MM.1S (cell line): ENCODE measurements at regions not wholly inside any gene's neighbourhood (a gene's known extent, or its start where the extent isn't known, plus 50 kb on each side); places are given as distances from the start of the nearest gene placed in this dataset.

Source experiments
- DNase-seq: peaks from one replicate; pipeline ENCODE4 v3.0.0-alpha.2; 2015
- H2AFZ ChIP-seq: fragments of 300-600 bp; sonication (generic); 2 replicates; pipeline ENCODE4 v1.6.0; 2016; ENCODE audit warnings: antibody characterized with exemption, low read length
- H3F3A ChIP-seq: fragments of 300-600 bp; sonication (generic); 2 replicates; pipeline ENCODE4 v1.6.1; 2016; ENCODE audit warnings: mild to moderate bottlenecking, antibody characterized with exemption, low read length, moderate library complexity, mixed read lengths; ENCODE audit not compliant: insufficient read depth
- H3K27ac ChIP-seq: fragments of 300-600 bp; sonication (generic); 2 replicates; pipeline ENCODE4 v1.5.1; 2016; ENCODE audit warnings: mild to moderate bottlenecking, low read length
- H3K27me3 ChIP-seq: fragments of 300-600 bp; sonication (generic); replicated peaks from 2 replicates; pipeline ENCODE4 v1.6.0; 2016; ENCODE audit warnings: low read length; ENCODE audit not compliant: insufficient read depth
- H3K36me3 ChIP-seq: fragments of 300-600 bp; sonication (generic); replicated peaks from 2 replicates; pipeline ENCODE4 v1.6.1; 2016; ENCODE audit warnings: mild to moderate bottlenecking, low read length, mixed read lengths; ENCODE audit not compliant: insufficient read depth
- H3K4me1 ChIP-seq: fragments of 300-600 bp; sonication (generic); 2 replicates; pipeline ENCODE4 v1.6.1; 2016; ENCODE audit warnings: low read length, mixed read lengths
- H3K4me2 ChIP-seq: fragments of 300-600 bp; sonication (generic); 2 replicates; pipeline ENCODE4 v1.6.0; 2016; ENCODE audit warnings: low read depth, low read length
- H3K4me3 ChIP-seq: fragments of 300-600 bp; sonication (generic); 2 replicates; pipeline ENCODE4 v1.5.1; 2016; ENCODE audit warnings: low read length, mixed read lengths
- H3K79me2 ChIP-seq: fragments of 300-600 bp; sonication (generic); 2 replicates; pipeline ENCODE4 v1.6.1; 2016; ENCODE audit warnings: mixed run types, low read length, mixed read lengths
- H3K9ac ChIP-seq: fragments of 300-600 bp; sonication (generic); 2 replicates; pipeline ENCODE4 v1.6.1; 2016; ENCODE audit warnings: low read length, mixed read lengths
- H3K9me2 ChIP-seq: fragments of 300-600 bp; sonication (generic); replicated peaks from 2 replicates; pipeline ENCODE4 v1.6.1; 2016; ENCODE audit warnings: mild to moderate bottlenecking, low read length, mixed read lengths; ENCODE audit not compliant: insufficient read depth
- H3K9me3 ChIP-seq: fragments of 300-600 bp; sonication (generic); replicated peaks from 2 replicates; pipeline ENCODE4 v1.6.1; 2016; ENCODE audit warnings: mild to moderate bottlenecking, low read length, mixed read lengths; ENCODE audit not compliant: insufficient read depth
- H4K20me1 ChIP-seq: fragments of 300-600 bp; sonication (generic); 2 replicates; pipeline ENCODE4 v1.6.1; 2016; ENCODE audit warnings: mild to moderate bottlenecking, low read length, moderate library complexity, mixed read lengths; ENCODE audit not compliant: insufficient read depth
- EZH2 ChIP-seq: fragments of 300-600 bp; sonication (generic); optimal IDR thresholded peaks from 2 replicates; pipeline ENCODE3; 2017; ENCODE audit warnings: low read depth, mild to moderate bottlenecking, antibody characterized with exemption, low read length, mixed read lengths
- EZH2phosphoT487 ChIP-seq: fragments of 300-600 bp; sonication (generic); IDR thresholded peaks from 2 replicates; pipeline ENCODE4 v1.6.1; 2018; ENCODE audit warnings: antibody characterized with exemption, low read length
- TF ChIP-seq, protein P1 (sequence below): fragments of 300-600 bp; sonication (generic); IDR thresholded peaks from 2 replicates; pipeline ENCODE4 v1.5.1; 2016; ENCODE audit warnings: antibody characterized with exemption, low read length, mixed read lengths

DNA sequence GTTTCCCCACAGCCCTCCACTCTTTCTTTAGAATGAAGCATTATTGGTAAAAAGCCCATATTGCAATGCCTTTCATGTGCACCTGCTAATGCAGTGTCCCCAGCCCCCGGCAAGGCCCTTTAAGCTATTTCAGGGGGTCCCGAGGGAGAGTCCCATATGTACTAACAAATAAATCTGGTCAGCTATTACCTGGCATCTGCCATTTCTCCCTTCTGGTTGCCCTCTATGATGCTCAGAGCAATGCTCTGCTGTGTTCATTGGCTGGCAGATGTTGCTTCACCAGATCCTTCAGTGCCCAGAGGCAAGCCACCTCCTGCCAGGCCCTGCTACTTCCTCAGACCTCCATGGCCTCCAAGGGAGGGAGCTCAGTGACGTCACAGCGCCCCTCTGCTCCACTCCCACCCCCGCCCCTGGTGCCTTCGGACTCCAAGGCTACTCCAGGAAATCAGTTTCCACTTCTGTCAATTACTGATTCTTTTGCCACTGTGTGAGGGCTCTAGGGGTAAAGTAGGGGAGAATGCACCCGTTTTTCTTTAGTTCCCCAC lies 201.1 kb upstream of the GLRA1 start:
- Histone ChIP-seq H3K9ac (no peak overlapping the region), H3K79me2 (no peaks in the 10 kb centered on the region), H2AFZ (no peak overlapping the region), H3K36me3 (no peaks in the 10 kb centered on the region), H3K27ac (no peak overlapping the region), H3F3A (no peaks in the 10 kb centered on the region), H3K9me3 (no peaks in the 10 kb centered on the region), H3K9me2 (no peaks in the 10 kb centered on the region), H4K20me1 (no peaks in the 10 kb centered on the region), H3K4me1 (no peaks in the 10 kb centered on the region), H3K4me2 (no peak overlapping the region), H3K27me3 (no peaks in the 10 kb centered on the region), H3K4me3 (no peak overlapping the region)
- no peak for DNase-seq
- TF ChIP-seq EZH2: no peak
- TF ChIP-seq EZH2phosphoT487: no peak
- TF ChIP-seq, protein P1, sequence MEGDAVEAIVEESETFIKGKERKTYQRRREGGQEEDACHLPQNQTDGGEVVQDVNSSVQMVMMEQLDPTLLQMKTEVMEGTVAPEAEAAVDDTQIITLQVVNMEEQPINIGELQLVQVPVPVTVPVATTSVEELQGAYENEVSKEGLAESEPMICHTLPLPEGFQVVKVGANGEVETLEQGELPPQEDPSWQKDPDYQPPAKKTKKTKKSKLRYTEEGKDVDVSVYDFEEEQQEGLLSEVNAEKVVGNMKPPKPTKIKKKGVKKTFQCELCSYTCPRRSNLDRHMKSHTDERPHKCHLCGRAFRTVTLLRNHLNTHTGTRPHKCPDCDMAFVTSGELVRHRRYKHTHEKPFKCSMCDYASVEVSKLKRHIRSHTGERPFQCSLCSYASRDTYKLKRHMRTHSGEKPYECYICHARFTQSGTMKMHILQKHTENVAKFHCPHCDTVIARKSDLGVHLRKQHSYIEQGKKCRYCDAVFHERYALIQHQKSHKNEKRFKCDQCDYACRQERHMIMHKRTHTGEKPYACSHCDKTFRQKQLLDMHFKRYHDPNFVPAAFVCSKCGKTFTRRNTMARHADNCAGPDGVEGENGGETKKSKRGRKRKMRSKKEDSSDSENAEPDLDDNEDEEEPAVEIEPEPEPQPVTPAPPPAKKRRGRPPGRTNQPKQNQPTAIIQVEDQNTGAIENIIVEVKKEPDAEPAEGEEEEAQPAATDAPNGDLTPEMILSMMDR: no peak

DNA sequence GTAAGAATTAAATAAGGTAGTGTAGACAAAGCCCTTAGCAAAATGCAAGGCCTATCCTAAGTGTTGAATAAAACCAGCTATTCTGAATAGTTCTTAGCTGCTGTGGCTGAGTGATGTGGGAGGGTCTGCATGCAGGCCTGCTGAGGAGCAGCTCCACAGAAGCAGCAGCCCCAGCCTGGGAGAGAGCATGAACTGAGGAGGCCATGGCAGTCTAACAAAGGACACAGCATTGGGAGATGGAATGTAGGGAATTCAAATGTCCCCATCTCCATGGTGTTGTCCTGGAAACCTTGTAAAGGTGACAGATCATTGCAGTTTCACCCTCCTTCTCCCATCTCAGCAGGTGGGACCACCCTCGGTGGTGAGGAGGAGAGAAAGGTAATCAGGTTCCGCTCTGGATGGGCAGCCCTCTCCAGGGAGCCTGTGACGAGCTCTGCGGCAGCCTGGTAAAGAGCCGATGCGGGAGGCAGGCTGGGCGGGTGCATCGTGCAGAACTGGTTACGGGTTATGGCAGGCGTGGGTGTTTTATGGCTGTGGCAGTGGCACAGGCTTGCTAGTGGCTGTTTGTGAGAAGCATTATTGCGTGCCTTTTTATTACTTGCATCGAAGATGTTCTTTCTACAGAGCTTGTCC lies 199.9 kb upstream of the GLRA1 start:
- no peak overlapping the region for H3K27ac ChIP-seq

GRCh38 chr5:152118676-152119470 lies 194.2 kb upstream of the GLRA1 start:
- H2AFZ ChIP-seq: no peak overlapping the region
- no peak overlapping the region for H3K4me2 ChIP-seq
- H3K9me2 ChIP-seq: no peaks in the 10 kb centered on the region
- DNase-seq: no peak
- no peaks in the 10 kb centered on the region for H3K4me1 ChIP-seq
- H3F3A ChIP-seq: no peaks in the 10 kb centered on the region
- H3K27me3 ChIP-seq: no peaks in the 10 kb centered on the region
- no peak overlapping the region for H3K27ac ChIP-seq
- H3K9me3 ChIP-seq: no peaks in the 10 kb centered on the region
- no peaks in the 10 kb centered on the region for H3K36me3 ChIP-seq
- no peak overlapping the region for H3K9ac ChIP-seq
- H3K79me2 ChIP-seq: no peaks in the 10 kb centered on the region
- no peaks in the 10 kb centered on the region for H4K20me1 ChIP-seq
- H3K4me3 ChIP-seq: no peak overlapping the region
- TF ChIP-seq EZH2: no peak
- TF ChIP-seq, protein P1: no peak
- TF ChIP-seq EZH2phosphoT487: no peak

More for the DNA sequence above, 199.9 kb upstream of the GLRA1 start:
- Histone ChIP-seq H3K79me2 (no peaks in the 10 kb centered on the region), H3K9me2 (no peaks in the 10 kb centered on the region), H4K20me1 (no peaks in the 10 kb centered on the region), H3K9ac (no peak overlapping the region), H3F3A (no peaks in the 10 kb centered on the region), H3K36me3 (no peaks in the 10 kb centered on the region), H3K4me3 (no peak overlapping the region), H2AFZ (no peak overlapping the region), H3K4me1 (no peaks in the 10 kb centered on the region), H3K27me3 (no peaks in the 10 kb centered on the region), H3K4me2 (no peak overlapping the region), H3K9me3 (no peaks in the 10 kb centered on the region)
- no peak for DNase-seq
- TF ChIP-seq EZH2: no peak
- no peak for TF ChIP-seq EZH2phosphoT487
- TF ChIP-seq, protein P1: no peak
